Activated CD8-positive, alpha-beta memory T cell treated with anti-CD3 and anti-CD28 coated beads for 48 hours (primary cell): ENCODE measurements at regions not wholly inside any gene's neighbourhood (a gene's known extent, or its start where the extent isn't known, plus 50 kb on each side); places are given as distances from the start of the nearest gene placed in this dataset.

Source experiments
- DNase-seq, 3 experiments: peaks; one replicate each; pipeline ENCODE4 v3.0.0-alpha.2; 2020; ENCODE audit warnings: low read depth in 2 of 3, low spot score in 2 of 3

DNA sequence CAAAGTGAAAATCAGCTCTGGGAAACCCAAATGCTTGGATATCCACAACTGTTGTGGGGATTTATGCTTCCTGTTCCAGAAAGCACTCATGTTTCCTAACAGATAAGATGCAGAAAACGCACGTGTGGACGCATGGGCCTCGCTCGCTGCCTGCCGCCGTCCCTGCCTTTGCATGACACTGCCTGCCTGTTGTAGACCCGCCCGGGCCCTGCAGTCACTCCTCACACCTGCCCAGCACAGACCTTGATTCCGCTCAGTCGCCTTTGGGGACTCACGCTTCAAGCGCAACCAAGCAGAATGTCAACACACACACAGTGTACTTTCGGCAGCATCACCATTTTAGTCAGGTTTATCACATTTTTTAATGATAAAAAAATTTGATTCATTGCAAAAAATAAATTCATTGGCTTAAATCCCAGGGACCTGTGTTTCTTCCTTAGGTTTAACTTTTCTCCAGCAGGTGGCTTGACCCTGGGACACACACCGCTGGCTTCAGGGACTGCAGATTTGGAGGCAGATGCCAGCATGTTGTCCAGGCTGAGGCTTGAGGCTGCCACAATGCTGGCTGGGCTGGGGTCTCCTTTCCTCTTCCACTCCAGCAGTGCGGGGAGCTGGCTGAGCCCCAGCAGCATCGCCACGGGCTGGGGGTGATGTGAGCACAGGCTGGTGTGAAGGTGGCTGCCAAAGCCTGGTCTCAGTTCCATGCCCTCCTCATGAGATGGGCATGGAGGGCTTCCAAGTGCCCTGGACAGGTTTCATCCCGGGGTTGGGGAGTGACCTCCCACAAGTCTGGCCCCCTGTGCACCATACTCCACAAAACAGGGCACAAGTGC lies 416.9 kb upstream of the IRX4 start:
- DNase-seq, result no peak

DNA sequence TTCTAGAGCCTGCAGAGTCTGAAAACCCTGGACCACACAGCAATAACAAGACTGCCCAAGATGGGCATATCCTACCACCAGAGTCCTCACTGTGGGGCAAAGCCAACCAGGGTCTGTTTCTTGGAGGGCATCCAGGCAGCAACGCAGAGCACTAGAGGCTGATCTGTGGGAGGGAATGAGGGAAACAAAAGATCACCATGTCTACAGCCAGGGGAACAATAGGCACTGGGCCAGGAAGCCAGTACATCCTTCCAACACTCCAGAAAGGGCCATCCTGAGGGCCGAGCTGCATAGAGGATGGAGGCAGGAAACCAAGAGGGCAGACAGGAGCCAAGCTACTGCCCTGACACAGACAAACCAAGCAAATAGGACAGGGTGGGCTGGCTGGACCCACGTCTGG lies 416.1 kb upstream of the IRX4 start:
- DNase-seq, result no peak

DNA sequence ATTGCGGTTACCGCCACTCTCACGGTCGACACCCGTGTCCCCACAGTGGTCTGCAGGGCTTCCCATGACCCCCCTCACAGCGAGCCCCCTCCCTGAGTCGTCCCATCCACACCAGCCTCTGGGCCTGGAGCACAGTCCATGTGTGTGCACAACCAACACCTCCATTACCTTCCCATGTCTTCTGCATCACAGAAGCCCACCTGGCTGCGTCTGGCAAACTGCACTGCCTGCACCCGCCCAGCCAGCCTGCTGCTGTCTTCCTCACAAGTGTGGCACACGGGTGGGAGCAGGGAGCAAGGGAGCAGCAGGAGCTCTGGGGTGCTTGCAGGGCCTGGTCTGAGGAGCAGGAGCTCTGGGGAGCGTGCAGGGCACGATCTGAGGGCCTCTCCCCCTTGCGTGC lies 415.3 kb upstream of the IRX4 start:
- no peak for DNase-seq

DNA sequence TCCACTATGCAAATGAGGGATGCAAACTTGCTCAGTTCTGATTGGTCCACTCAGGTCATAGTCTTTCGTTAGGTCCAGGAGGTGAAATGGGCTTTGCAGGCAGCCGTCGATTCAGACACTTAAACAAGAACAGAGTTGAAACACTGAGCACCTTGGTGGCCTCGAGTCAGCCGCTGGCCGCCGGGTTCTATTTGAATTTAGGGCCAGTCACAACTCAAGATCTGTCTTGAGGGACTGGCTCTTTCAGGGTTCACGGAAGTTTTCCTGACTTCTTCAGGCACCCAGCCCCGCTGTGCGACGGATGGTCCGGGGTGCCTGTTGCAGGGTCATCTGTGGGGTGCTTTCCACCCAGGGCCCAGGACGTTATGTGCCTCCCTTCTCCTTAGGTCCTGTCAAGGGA lies 412.8 kb upstream of the IRX4 start:
- no peak for DNase-seq

DNA sequence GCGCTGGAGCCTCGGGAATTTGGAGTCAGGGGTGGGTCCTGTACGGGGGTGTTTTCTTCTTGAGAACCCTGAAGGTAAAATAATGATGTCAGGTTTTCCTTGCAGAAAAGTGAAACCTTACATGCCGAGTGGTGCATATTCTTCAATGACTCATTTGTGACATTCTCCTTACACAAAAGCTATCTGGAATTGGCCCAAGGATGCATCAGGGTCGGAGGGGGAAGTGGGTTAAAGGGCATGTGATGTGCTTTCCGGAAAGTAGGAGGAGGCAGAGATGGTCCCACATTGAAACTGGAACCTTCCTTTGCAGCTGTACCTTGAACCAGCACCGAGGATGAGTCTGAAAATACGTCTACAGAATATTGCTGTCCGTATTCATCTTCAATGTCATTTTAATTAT lies 411.2 kb upstream of the IRX4 start:
- DNase-seq, result no peak

DNA sequence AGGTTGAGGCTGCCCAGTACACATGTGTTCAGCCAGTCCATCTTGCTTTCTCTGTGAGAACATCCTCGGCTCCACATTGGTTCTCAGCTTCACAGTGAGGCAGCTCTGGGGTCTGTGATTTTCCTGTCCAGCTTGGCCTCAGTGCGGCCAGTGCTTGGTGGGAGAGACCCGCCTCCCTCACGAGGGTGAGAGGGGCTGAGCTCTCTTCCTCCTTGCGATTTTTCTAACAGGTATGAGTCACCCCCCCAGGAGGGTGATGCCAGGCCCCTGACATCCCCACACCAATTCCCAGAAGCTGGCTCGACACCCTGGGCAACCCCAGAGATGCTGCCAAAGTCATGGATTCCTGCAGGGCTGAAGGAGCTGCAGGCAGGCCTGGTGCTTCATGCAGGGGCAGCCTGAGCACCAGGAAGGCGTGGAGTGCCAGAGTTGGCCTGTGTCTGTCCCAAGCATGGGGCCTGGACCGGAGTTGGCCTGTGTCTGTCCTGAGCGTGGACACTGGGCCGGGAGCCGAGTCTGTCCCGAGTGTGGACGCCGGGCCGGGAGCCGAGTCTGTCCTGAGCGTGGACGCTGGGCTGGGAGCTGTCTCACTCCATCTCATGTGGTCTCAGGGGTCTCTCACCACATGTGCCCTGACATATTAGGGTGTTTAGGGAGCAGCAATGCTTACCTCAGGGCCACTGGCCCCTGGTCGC lies 408.6 kb upstream of the IRX4 start:
- no peak for DNase-seq

DNA sequence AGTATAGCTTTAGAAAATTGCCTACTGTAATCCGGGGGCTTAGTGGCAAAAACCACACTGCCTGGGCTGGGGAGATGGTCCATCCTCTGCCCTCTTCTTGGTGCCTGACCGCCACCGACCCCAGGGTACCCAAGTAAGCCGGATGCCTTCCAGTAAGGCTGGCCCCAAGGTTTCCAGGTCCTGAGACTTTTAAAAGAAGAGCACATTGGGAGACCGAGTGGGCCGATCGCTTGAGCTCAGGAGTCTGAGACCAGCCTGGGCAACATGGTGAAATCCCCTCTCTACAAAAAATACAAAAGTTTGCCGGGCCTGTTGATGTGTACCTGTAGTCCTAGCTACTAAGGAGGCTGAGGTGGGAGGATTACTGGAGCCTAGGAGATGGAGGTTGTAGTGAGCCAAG lies 406.7 kb upstream of the IRX4 start:
- no peak for DNase-seq

DNA sequence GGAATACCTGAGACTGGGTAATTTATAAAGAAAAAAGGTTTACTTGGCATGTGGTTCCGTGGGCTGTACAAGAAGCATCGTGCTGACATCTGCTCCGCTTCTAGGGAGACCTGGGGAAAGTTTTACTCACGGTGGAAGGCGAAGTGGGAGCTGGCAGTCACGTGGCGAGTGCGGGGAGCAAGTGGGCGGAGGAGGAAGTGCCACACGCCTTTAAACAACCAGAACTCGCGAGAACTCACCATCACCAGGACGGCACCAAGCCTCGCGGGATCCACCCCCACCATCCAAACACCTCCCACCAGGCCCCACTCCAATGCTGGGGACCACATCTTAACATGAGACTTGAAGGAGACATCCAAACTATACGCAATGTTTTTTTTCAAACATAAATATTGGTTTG lies 406.2 kb upstream of the IRX4 start:
- no peak for DNase-seq

DNA sequence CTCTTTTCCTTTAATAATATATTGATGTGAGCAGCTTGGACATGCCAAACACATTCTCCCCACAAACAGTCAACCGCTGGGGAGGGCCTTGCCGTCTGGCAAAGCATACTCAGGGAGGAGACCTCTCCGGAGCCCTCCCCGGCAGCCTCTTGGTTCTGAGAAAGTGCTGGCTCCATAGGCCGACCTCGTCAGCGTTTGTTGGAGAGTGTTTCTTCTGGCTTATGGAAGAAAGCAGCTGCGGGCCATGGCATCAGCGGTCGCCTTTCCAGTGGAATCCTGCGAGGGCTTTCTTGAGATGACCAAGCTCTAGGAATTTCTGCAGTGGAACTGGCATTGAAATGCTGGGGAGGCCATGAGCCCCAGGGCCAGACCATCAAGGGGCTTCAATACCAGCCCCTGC lies 405.7 kb upstream of the IRX4 start:
- DNase-seq, result no peak

DNA sequence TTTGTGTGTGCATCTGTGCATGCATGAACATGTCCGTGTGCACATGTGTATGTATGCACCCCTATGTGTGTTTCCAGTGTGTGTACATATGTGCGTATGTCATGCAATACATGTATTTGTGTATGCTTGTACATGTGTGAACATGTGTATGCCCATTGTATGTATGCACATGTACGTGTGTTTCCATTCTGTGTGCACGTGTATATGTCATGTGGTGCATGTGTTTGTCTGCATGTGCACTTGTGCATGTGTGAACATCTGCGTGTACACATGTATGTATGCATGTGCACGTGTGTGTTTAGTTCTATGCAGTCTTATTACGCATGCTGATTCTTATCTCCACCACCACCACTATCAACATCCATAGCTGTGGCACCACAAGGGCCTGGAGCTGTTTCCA lies 403.5 kb upstream of the IRX4 start:
- no peak for DNase-seq

DNA sequence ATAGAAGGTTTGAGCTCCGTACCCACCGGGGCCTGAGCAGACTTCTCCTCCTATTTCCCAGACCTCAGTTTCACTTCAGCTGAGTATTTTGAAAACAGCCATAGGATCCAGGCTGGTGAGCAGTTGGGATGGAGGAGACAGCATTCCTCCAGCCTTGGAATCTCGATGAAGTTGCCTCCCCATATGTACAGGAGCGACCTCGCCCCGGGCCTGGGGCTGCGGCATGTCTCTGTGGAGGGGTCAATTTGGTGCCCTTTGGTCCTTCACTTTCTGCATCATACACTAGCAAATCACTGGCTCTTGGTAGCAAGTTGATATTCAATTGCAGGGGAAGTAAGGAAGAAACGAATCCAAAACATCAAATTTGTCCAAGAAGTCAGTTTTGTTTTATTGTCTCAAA lies 402.0 kb upstream of the IRX4 start:
- no peak for DNase-seq

DNA sequence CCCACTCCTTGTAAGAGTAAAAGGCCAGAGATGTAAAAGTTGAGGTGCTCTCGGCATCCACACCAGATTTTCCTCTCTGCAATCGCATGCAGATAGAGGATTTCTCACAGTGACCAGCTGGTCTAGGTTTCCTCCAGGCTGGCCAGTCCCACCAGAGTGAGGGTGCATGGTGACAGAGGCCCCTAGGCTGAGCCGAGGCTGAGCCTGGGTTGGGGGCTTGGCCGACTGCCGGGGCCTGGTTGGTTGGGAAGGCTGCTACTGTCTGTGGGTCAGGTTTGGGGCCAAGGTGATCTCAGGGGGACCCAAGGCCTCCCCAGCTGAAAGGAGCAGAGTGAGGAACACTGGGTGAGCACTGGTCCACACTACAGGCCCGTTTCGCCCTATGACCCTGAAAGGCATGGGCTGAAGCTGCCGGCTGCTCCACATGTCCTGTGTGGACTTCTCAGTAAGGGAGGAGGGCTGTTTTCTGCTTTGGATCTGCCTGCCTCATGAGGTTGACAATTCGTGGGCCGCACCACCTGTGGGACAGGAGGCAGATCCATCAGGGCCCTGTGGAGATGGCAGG lies 400.8 kb upstream of the IRX4 start:
- no peak for DNase-seq

DNA sequence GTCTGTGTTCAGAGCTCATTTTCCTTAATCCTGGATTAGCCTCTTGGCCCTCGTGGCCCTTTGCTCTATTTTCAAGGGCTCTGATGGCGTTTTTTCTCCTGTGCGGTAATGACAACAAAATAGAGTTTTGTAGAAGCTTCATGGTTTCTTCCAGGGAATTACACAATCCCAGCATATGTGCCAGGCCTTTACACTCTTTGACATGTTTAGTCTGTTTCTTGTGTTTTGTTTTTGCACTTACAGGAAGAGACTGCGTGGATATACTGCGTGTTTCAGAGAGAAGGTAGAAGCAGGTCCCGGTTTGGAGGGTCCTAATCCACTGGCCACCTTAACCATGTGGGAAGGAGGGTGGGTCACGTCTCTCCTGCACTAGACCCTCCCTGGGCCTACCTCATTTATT lies 400.2 kb upstream of the IRX4 start:
- DNase-seq, result no peak

DNA sequence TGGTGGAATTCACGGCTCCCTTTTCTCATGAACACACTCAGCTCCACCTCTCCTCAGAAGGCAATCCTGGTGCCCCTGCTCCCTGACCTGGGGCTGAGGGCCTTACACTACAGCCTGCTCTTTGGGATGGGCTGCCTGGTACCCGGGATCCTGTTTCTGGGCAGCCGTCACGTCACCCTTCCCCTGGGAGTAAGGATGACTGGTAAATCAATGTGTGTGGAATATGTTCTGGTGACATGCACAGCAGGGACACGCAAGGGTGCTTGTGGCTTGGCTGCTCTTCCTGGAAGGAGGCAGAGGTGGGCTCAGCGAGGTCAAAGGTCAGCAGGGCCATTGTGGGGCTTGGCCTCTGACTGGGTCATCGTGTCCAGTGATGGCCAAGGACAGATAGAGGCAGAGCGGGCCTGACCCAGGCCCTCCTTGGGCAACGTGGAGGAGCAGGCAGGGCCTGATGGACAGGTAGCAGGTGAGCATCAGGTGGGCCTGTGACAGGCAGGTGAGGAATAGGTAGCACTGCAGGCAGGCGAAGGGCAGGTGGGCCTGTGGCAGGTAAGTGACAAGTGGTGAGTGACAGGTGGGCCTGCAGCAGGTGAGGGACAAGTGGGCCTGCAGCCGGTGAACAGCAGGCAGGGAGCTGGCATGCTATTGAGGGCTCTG lies 399.4 kb upstream of the IRX4 start:
- DNase-seq, result no peak

DNA sequence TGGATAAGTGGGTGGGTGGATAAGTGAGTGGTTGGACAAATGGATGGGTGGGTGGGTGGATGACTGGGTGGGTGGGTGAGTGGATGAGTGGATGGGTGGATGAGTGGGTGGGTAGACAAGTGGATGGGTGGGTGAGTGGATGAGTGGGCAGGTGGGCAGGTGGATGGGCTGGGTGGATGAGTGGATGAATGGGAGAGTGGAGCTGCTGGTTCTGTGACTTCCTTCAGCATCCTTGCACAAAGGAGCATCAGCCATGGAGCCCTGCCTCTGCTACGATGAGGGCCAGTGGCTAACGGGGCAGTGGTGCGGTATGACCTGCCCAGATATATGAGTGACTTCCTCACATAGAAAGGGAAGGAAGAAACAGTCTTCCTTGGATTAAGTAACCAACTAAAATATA lies 398.7 kb upstream of the IRX4 start:
- DNase-seq, result no peak

DNA sequence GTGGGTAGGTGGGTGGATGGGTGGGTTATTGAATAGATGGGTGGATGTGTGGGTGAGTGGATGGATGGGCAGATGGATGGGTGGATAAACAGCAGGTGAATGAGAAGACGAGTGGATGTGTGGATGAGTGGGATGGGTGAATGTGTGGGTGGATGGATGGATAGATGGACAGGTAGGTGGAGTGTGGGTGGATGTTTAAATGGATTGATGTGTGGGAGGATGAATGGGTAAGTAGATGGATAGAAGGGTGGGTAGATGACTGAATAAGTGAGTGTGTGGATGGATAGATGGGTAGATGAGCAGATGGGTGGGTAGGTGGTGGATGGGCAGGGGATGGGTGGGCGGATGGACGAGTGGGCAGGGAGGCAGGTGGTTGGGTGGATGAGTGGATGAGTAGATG lies 397.6 kb upstream of the IRX4 start:
- DNase-seq, result no peak

DNA sequence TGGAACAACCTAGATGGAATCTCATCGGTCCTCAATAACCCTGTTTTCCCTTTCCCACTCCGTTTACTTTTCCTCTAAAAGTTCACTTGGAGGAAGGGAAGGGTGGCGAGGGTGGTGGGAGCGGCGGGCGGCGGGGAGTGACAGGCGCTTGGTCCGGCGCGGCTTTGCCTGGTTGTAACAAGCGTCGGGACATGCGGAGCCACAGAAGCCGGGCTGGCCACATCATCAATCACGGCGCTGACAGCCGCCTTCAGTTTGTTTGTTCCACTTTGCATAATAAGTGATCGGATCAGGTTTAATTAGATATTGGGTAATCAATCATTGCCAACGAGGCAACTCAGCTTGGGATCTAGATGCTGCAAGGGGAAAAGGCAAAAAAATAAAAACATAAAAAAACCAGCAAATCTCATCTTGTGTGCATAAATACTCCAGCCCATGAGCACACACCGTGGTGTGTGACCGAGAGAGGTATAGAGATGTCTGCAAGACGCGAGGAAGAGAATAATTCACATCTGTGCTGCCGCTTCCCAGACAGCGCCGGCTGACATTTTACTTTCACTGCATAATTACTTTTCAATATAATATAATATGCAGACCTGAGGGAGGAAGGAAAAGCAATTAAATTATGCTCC lies 396.2 kb upstream of the IRX4 start:
- DNase-seq, result no peak

DNA sequence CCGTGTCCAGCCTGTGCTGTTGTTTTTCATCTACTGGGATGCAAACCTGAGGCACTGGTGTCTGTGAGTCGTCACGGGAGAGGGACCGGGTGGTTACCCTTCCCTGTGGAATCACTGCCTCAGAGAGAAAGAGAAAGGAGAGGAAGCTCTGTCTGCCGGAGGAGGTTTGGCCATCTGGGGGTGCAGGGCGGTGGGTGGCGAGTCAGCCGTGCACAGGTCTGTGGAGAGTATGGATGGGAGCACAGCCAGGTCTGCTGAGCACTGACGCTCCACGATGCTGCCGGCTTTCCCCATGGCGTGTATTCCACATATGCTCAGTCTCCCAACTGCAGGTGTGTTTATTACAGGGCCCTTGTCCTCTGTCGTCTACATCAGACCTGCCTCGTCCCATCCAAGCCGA lies 395.2 kb upstream of the IRX4 start:
- no peak for DNase-seq

DNA sequence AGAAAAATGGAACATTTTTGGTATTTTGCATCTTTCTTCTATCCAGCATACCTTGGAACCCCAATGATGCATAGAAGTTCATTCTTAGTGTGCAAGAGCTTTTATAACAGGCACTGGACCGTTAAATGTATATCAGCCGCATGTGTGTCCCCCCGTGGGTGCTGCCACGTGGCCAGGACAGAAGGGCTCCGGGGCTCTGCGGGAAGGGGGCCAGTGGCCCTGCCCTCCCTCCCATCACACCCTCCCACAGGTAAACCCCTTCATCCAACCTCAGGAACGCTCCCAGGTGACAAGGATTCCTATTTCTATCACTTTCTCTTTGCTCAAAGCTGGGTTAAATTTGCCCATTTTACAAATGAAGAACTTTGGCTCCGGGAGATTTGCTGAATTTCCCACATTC lies 393.4 kb upstream of the IRX4 start:
- no peak for DNase-seq

DNA sequence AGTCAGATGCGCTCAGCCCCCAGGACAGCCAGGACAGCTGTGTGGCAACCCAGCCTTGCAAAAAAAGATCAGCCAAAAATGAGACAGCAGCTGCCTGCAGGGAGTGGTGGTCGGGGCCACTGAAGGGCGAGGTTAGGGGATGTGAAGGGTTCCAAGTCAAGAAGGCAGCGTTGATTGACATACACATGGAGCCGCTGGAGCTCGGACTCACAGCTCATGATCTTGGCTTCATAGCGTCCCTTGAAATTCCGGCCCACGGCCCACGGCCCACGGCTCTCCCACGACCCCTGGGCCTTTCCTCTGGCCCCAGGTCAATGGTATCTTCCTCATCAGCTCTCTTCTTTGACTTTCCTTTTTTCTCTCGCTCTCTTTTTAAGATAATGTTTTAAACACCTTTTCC lies 390.0 kb upstream of the IRX4 start:
- DNase-seq, result no peak

DNA sequence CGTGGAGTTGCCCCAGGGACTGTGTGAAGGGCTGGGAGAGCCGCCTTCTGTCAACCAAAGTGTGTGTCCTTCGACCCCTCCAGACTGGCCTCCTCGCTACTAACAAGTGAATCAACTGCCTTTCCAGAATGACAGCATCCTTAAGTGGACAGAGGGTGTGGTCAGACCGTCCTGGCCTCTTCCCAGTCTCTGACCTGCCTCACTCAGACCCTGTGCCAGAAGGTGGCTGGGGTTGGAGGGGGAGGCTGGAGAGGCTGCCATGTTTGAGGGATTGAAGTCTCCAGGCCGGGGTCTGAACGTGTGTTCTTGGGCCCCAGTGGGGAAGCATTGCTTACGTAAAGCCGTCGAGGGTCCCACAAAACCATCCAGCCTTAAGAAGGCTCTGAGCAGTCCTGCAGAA lies 389.3 kb upstream of the IRX4 start:
- DNase-seq, result no peak

DNA sequence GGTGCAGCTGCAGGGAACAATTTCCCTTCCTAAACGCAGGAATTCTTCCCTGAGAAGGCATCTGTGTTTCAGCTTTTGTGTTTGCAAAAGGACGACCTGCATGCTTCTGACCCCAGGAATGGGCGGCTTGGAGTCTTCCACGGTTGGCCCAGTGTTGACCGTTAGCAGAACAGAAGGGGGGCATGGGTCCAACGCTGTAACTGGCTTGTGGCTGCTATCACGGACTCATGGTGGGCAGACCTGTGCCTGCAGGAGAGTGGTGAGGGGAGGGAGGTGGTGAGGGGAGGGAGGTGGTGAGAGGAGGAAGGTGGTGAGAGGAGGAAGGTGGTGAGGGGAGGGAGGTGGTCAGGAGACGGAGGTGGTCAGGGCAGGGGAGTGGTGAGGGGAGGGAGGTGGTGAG lies 388.6 kb upstream of the IRX4 start:
- no peak for DNase-seq
